Astrocyte (in vitro differentiated cells and primary cell): ENCODE measurements at regions not wholly inside any gene's neighbourhood (a gene's known extent, or its start where the extent isn't known, plus 50 kb on each side); places are given as distances from the start of the nearest gene placed in this dataset.
A peak's percentile ranks its signal among the peaks of the same experiment; 100 is the strongest.
"Not testable (repeated sequence)": the region's sequence is repeated elsewhere in the genome, so short reads cannot be mapped to it uniquely, and the experiment has no call there.

ENCODE experiments used
- DNase-seq: peaks from one replicate; pipeline ENCODE4 v3.0.0-alpha.2; 2010; ENCODE audit warnings: low read depth
- FAIRE-seq: peaks from 2 replicates; lab custom pipeline; 2011; peaks lifted over from hg19 to GRCh38; lab: Jason Lieb, UNC
- H2AFZ ChIP-seq: 2 replicates; pipeline ENCODE4 v1.6.0; 2012; ENCODE audit warnings: low read depth, low read length, inconsistent platforms
- H3K27ac ChIP-seq: 2 replicates; pipeline ENCODE4 v1.5.1; 2011; ENCODE audit warnings: low read depth, low read length, inconsistent platforms
- H3K27me3 ChIP-seq: 2 replicates; pipeline ENCODE4 v1.6.0; 2011; ENCODE audit warnings: low read length, inconsistent platforms; ENCODE audit not compliant: insufficient read depth
- H3K36me3 ChIP-seq: 2 replicates; pipeline ENCODE4 v1.5.1; 2011; ENCODE audit warnings: low read length, inconsistent platforms; ENCODE audit not compliant: insufficient read depth
- H3K4me1 ChIP-seq: 2 replicates; pipeline ENCODE4 v1.5.1; 2011; ENCODE audit warnings: low read length, inconsistent platforms; ENCODE audit not compliant: insufficient read depth
- H3K4me2 ChIP-seq: 2 replicates; pipeline ENCODE4 v1.6.0; 2012; ENCODE audit warnings: low read length, inconsistent platforms
- H3K4me3 ChIP-seq: 2 replicates; pipeline ENCODE4 v1.5.1; 2011; ENCODE audit warnings: low read depth, mild to moderate bottlenecking, low read length, inconsistent platforms; ENCODE audit not compliant: insufficient read depth
- H3K79me2 ChIP-seq: 2 replicates; pipeline ENCODE4 v1.6.0; 2012; ENCODE audit warnings: mild to moderate bottlenecking, low read length, inconsistent platforms; ENCODE audit not compliant: insufficient read depth
- H3K9ac ChIP-seq: 2 replicates; pipeline ENCODE4 v1.6.0; 2012; ENCODE audit warnings: mild to moderate bottlenecking, low read length, inconsistent platforms
- H3K9me3 ChIP-seq: 2 replicates; pipeline ENCODE4 v1.5.1; 2012; ENCODE audit warnings: low read depth, mild to moderate bottlenecking, low read length, inconsistent platforms; ENCODE audit not compliant: insufficient read depth
- H4K20me1 ChIP-seq: 2 replicates; pipeline ENCODE4 v1.6.0; 2012; ENCODE audit warnings: low read length, inconsistent platforms; ENCODE audit not compliant: insufficient read depth
- H3K27ac Mint-ChIP-seq: one replicate; pipeline ENCODE4 v1.8.0; 2021; ENCODE audit warnings: mild to moderate bottlenecking, mixed read lengths; ENCODE audit not compliant: unreplicated experiment
- H3K27me3 Mint-ChIP-seq: one replicate; pipeline ENCODE4 v1.8.0; 2021; ENCODE audit warnings: low read depth, mixed read lengths; ENCODE audit not compliant: unreplicated experiment
- H3K36me3 Mint-ChIP-seq: one replicate; pipeline ENCODE4 v1.8.0; 2021; ENCODE audit warnings: low read depth, mixed read lengths; ENCODE audit not compliant: unreplicated experiment
- H3K4me1 Mint-ChIP-seq: one replicate; pipeline ENCODE4 v1.8.0; 2021; ENCODE audit warnings: low read depth, mixed read lengths; ENCODE audit not compliant: unreplicated experiment
- H3K4me3 Mint-ChIP-seq: one replicate; pipeline ENCODE4 v1.8.0; 2021; ENCODE audit warnings: mild to moderate bottlenecking, moderate library complexity, mixed read lengths; ENCODE audit not compliant: unreplicated experiment
- H3K9me3 Mint-ChIP-seq: one replicate; pipeline ENCODE4 v1.8.0; 2021; ENCODE audit warnings: mild to moderate bottlenecking, mixed read lengths; ENCODE audit not compliant: unreplicated experiment
- EZH2 ChIP-seq: IDR thresholded peaks from 2 replicates; pipeline ENCODE4 v1.6.1; 2012; ENCODE audit warnings: mild to moderate bottlenecking, low read length, inconsistent platforms; ENCODE audit not compliant: insufficient read depth
- TF ChIP-seq, protein P1 (sequence below): IDR thresholded peaks from 2 replicates; pipeline ENCODE4 v1.5.1; 2011; ENCODE audit warnings: low read depth, mild to moderate bottlenecking, inconsistent platforms, low read length, moderate library complexity; ENCODE audit not compliant: insufficient read depth

DNA sequence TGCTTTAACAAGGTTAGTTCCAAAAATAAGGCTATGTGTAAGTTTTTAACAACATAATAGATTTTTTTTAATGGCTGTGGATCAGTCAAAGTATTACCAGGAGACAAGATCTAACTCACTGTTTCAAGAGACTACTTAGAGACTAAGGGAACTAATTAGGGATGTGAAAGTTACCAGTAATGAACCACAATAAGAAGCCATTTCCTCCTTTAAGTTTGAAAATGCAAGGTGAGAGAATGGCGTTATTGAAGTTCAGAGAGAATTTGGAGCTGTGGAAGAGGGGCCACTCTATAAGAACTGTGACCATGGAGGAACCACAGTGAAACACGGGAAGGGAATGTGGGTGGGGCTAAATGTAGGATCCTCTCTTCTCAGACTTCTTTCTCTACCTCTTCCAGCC, 624.2 kb downstream of the GLUD2 start:
- no peaks in the 10 kb centered on the region for H3K27me3 ChIP-seq
- Mint-ChIP-seq H3K4me3 (no peak overlapping the region), H3K9me3 (no peaks in the 10 kb centered on the region), H3K27me3 (no peaks in the 10 kb centered on the region), H3K36me3 (no peaks in the 10 kb centered on the region), H3K27ac (no peak overlapping the region), H3K4me1 (no peaks in the 10 kb centered on the region)
- H3K4me2 ChIP-seq: no peak overlapping the region
- H3K79me2 ChIP-seq: no peaks in the 10 kb centered on the region
- FAIRE-seq (no peak), DNase-seq (no peak)
- H3K27ac ChIP-seq: no peak overlapping the region
- no peak overlapping the region for H3K4me3 ChIP-seq
- no peaks in the 10 kb centered on the region for H4K20me1 ChIP-seq
- H3K36me3 ChIP-seq: no peaks in the 10 kb centered on the region
- no peak for TF ChIP-seq EZH2
- TF ChIP-seq, protein P1, sequence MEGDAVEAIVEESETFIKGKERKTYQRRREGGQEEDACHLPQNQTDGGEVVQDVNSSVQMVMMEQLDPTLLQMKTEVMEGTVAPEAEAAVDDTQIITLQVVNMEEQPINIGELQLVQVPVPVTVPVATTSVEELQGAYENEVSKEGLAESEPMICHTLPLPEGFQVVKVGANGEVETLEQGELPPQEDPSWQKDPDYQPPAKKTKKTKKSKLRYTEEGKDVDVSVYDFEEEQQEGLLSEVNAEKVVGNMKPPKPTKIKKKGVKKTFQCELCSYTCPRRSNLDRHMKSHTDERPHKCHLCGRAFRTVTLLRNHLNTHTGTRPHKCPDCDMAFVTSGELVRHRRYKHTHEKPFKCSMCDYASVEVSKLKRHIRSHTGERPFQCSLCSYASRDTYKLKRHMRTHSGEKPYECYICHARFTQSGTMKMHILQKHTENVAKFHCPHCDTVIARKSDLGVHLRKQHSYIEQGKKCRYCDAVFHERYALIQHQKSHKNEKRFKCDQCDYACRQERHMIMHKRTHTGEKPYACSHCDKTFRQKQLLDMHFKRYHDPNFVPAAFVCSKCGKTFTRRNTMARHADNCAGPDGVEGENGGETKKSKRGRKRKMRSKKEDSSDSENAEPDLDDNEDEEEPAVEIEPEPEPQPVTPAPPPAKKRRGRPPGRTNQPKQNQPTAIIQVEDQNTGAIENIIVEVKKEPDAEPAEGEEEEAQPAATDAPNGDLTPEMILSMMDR: no peak
- H2AFZ ChIP-seq: no peak overlapping the region
- no peak overlapping the region for H3K9ac ChIP-seq
- no peaks in the 10 kb centered on the region for H3K4me1 ChIP-seq
- no peaks in the 10 kb centered on the region for H3K9me3 ChIP-seq

DNA sequence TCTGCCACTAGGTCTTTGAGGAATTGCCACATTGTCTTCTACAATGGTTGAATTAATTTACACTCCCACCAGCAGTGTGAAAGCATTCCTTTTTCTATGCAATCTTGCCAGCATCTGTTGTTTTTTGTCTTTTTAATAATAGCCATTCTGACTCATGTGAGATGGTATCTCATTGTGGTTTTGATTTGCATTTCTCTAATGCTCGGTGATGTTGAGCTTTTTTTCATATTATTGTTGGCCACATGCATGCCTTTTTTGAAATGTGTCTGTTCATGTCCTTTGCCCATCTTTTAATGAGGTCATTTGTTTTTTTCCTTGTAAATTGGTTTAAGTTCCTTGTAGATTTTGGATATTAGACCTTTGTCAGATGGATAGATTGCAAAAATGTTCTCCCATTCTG, 661.8 kb downstream of the GLUD2 start:
- not testable (repeated sequence) for H3K4me1 Mint-ChIP-seq, H3K4me1 ChIP-seq

DNA sequence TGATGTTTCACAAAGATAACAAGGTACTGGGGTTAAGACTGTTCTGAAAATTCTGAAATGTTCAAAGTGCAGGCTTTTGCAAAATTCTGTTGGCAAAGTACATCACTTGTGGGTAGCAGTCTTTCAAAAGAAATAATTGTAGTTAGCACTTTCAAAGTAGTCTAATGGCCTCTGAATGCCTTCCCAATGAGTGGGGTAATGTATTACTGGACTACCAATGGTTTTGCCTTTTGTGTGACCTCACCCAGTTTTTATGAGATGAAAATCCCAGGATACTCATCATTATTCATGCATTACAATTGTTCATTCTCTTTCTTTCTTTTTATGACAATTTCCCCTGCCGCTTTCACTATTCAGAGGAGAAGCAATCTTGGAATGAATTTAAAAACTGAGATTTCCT, 686.1 kb downstream of the GLUD2 start:
- no peak overlapping the region for H3K4me3 ChIP-seq
- H2AFZ ChIP-seq: no peak overlapping the region
- no peaks in the 10 kb centered on the region for H4K20me1 ChIP-seq
- H3K36me3 ChIP-seq: no peaks in the 10 kb centered on the region
- no peak overlapping the region for H3K4me2 ChIP-seq
- no peak overlapping the region for H3K9ac ChIP-seq
- FAIRE-seq: no peak
- H3K4me3 Mint-ChIP-seq: no peak overlapping the region
- DNase-seq: peak; percentile 29
- H3K4me1 Mint-ChIP-seq: no peaks in the 10 kb centered on the region
- H3K27me3 ChIP-seq: no peaks in the 10 kb centered on the region
- H3K9me3 Mint-ChIP-seq: no peaks in the 10 kb centered on the region
- no peaks in the 10 kb centered on the region for H3K79me2 ChIP-seq
- no peaks in the 10 kb centered on the region for H3K9me3 ChIP-seq
- no peaks in the 10 kb centered on the region for H3K27me3 Mint-ChIP-seq
- no peak overlapping the region for H3K27ac ChIP-seq
- no peaks in the 10 kb centered on the region for H3K36me3 Mint-ChIP-seq
- TF ChIP-seq, protein P1: no peak
- TF ChIP-seq EZH2: no peak
- no peaks in the 10 kb centered on the region for H3K4me1 ChIP-seq
- no peak overlapping the region for H3K27ac Mint-ChIP-seq

More for the DNA sequence above, 661.8 kb downstream of the GLUD2 start:
- not testable (repeated sequence) for H3K9me3 ChIP-seq, H2AFZ ChIP-seq, H3K27ac ChIP-seq, H3K27ac Mint-ChIP-seq, H3K36me3 Mint-ChIP-seq, H3K4me3 ChIP-seq, H3K79me2 ChIP-seq, H3K4me3 Mint-ChIP-seq, H3K36me3 ChIP-seq, H3K27me3 Mint-ChIP-seq, H3K9me3 Mint-ChIP-seq, H4K20me1 ChIP-seq, H3K4me2 ChIP-seq, H3K27me3 ChIP-seq, H3K9ac ChIP-seq
- FAIRE-seq (peak; percentile 41), DNase-seq (peak; percentile 60)
